Cardiac fibroblast (primary cell): ENCODE measurements at regions not wholly inside any gene's neighbourhood (a gene's known extent, or its start where the extent isn't known, plus 50 kb on each side); places are given as distances from the start of the nearest gene placed in this dataset.
"Not testable (repeated sequence)": the region's sequence is repeated elsewhere in the genome, so short reads cannot be mapped to it uniquely, and the experiment has no call there.

Source experiments
- DNase-seq, 2 donors: peaks; one replicate each; pipeline versions ENCODE4 v3.0.0 to v3.0.0-alpha.2; 2010; ENCODE audit warnings: low read depth in 2 of 2
- H3K4me3 ChIP-seq, 2 donors: replicated peaks in 1 of 2; 1 replicate in 1 of 2; 2 replicates in 1 of 2; pipeline ENCODE4 v1.5.1; 2011; ENCODE audit warnings: low read depth in 2 of 2, low read length in 2 of 2, mild to moderate bottlenecking in 2 of 2, moderate library complexity in 1 of 2
- CTCF ChIP-seq: IDR thresholded peaks from one replicate; pipeline ENCODE4 v1.5.1; 2011; ENCODE audit warnings: low read depth, mild to moderate bottlenecking, low read length, inconsistent platforms

GRCh38 chrX:56029691-56030090, 202.5 kb upstream of the KLF8 start:
- no peak overlapping the region for H3K4me3 ChIP-seq
- no peak for TF ChIP-seq CTCF
- no peak for DNase-seq

GRCh38 chrX:56031409-56031808, 200.7 kb upstream of the KLF8 start:
- no peak overlapping the region for H3K4me3 ChIP-seq
- no peak for DNase-seq
- TF ChIP-seq CTCF: no peak

GRCh38 chrX:56033495-56034180, 198.5 kb upstream of the KLF8 start:
- TF ChIP-seq CTCF: no peak
- H3K4me3 ChIP-seq: no peak overlapping the region
- DNase-seq: no peak

- H3K4me3 ChIP-seq, DNase-seq: not testable (repeated sequence)
These were observed 179.4 kb upstream of the KLF8 start for GRCh38 chrX:56052673-56053330.

- no peak for TF ChIP-seq CTCF
These were observed 174.8 kb upstream of the KLF8 start for GRCh38 chrX:56057325-56057724.

GRCh38 chrX:56066016-56066415, 166.1 kb upstream of the KLF8 start:
- no peak for DNase-seq
- H3K4me3 ChIP-seq: no peak overlapping the region
- TF ChIP-seq CTCF: no peak

More at GRCh38 chrX:56057325-56057724, 174.8 kb upstream of the KLF8 start:
- no peak for DNase-seq
- H3K4me3 ChIP-seq: no peak overlapping the region

GRCh38 chrX:56068274-56068758, 163.8 kb upstream of the KLF8 start:
- no peak for TF ChIP-seq CTCF
- no peak for DNase-seq
- H3K4me3 ChIP-seq: no peak overlapping the region
